OCI-M2 (cell line): ENCODE measurements at regions not wholly inside any gene's neighbourhood (a gene's known extent, or its start where the extent isn't known, plus 50 kb on each side); places are given as distances from the start of the nearest gene placed in this dataset.
"Not testable (repeated sequence)": the region's sequence is repeated elsewhere in the genome, so short reads cannot be mapped to it uniquely, and the experiment has no call there.

ENCODE experiments used
- DNase-seq: peaks from one replicate; lab custom pipeline; 2025; ENCODE audit not compliant: unreplicated experiment; lab: John Stamatoyannopoulos, UW

DNA sequence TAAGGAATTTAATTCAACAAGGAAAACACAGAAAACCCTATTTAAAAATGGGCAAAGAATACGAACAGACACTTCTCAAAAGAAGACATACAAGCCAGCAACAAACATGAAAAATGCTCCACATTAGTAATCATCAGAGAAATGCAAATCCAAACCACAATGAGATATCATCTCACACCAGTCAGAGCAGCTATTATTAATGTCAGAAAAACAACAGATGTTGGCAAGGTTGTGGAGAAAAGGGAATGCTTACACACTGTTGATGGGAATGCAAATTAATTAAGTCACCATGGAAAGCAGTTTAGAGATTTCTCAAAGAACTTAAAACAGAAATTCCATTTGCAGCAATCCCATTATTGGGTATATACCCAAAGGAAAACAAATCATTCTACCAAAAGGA, 55.2 kb downstream of the GCC1 start:
- no peak for DNase-seq

GRCh38 chr7:127527561-127527960, 57.8 kb downstream of the GCC1 start:
- no peak for DNase-seq

DNA sequence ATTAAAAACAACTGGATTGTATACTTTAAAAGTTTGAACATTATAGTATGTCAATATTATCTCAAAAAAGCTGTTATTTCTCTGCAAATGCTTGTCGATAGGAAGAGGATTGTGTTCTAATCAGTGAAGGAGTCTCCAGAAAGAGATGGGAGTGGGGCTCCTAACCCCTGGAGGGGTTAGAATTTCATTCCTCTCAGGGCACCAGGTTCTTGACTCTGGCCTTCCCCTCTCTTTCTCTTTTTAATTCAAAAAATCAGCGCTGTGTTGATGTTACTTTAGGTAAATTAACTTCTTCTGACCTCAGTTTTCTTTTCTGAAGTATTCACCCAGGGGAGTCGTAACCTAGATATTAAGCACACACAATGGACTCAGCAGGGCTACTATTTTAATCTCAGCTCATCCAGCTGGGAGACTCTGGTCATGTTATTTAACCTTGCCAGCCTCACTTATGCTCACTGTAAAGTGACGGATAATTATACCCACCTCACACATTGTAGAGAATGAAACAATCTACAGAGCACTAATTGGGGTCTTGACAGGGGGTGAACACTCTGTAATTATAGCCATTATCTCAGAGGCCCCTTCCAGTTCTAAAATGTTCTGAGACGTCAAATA, 59.4 kb downstream of the GCC1 start:
- DNase-seq, result no peak

DNA sequence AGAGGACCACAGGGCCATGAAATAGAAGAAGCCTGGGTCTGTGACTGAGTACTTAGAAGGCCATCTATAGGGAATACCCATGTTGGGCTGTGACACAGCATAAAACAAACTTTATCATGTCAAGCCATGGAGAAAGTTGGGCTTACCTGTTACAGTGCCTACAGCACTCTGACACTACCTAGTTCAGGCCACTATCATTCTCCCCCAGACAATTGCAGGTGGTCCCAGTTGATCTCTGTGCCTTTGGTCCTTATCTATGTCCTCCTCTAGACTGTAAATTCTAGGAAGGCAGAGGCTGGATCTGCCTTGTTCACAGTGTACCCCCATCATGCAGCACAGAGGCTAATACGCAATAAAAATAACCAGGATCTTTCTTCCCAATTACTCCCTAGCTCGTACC, 69.1 kb downstream of the GCC1 start:
- no peak for DNase-seq

GRCh38 chr7:127514499-127514898, 70.9 kb downstream of the GCC1 start:
- DNase-seq, result no peak

DNA sequence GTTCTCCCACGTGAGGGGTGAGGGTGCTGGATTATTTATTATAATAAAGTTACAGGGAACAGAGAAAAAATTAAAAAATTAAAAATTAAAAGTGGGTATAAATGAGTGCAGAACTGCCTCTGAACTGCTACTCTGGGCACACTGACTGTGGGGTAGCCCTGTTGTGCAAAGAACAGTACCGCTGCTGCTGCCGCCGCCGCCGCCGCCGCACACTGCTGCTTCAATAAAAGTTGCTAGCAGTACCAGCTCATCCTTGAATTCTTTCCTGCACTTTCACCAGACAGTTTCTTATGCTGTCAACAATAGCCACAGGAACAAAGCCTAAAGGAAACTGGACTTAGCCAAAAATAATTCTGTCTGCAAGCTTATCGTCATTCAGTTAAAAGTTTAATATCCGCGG, 72.1 kb downstream of the GCC1 start:
- DNase-seq, result no peak

DNA sequence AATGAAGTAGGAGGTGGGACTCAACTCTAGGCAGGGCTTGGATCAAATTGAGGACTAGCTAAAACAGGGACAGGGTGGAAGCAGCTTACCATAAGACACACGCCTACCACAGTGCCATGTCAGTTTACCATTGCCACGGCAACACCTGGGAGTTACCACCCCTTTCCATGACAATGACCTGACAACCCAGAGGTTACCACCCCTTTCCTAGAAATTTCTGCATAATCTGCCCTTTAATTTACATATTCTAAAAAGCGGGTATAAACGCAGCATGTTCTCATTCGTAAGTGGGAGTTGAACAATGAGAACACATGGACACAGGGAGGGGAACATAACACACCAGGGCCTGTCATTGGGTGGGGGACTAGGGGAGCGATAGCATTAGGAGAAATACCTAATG, 72.7 kb downstream of the GCC1 start:
- DNase-seq, result no peak

DNA sequence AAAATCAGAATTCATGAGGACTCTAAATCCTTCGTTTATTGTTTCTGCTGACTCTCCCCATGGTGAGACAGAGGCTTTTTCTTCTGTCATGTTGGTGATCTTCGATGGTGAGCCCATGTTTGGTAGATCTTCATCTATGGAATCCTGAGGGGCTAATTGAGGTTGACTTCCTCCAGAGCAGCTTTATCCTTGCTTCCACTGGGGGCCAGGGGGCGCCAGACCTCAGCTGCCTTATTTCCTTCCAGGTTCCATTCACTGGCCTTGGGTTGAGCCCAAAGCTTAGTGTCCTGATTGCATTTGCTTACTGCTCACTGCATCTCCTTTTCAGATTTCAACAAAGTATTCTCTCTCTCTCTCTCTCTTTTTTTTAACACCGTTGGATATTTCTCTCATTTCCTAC, 80.7 kb downstream of the GCC1 start:
- DNase-seq, result no peak

GRCh38 chr7:127501817-127502216, 83.6 kb downstream of the GCC1 start:
- DNase-seq, result no peak

DNA sequence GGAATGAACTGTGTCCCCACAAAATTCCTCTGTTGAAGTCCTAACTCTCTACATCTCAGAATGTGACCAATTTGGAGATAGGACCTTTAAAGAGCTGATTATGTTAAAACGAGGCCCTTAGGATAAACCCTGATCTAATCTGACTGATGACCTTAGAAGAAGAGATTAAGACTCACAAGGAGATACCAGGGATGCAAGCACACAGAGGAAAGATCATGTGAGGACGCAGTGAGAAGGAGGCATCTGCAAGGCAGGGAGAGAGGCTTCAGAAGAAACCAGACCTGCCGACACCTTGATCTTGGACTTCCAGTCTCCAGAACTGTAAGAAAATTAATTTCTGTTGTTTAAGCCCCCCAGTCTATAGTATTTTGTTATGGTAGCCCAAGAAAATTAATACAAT, 94.9 kb upstream of the ZNF800 start:
- DNase-seq, result no peak

GRCh38 chr7:127486654-127487053, 94.1 kb upstream of the ZNF800 start:
- no peak for DNase-seq

- no peak for DNase-seq
Observed at GRCh38 chr7:127485482-127485881, 93.0 kb upstream of the ZNF800 start.

- DNase-seq, result no peak
Observed at GRCh38 chr7:127484954-127485353, 92.4 kb upstream of the ZNF800 start.

GRCh38 chr7:127478461-127478860, 86.0 kb upstream of the ZNF800 start:
- DNase-seq, result no peak

DNA sequence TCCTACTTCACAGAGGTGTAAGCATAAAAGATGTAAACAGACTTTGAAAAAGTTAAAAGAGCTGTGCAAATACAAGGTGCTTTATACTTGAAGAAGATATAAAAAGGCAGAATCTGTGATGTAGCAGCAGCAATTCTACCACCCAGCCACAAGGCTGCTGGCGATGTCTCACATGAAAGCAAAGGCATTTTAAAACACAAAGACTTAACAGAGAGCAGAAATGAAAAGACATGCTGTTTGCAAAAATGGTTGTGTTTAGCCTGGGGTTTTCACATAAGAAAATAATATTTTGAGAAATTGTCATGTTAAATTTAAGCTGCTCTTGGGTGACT, 85.5 kb upstream of the ZNF800 start:
- no peak for DNase-seq

DNA sequence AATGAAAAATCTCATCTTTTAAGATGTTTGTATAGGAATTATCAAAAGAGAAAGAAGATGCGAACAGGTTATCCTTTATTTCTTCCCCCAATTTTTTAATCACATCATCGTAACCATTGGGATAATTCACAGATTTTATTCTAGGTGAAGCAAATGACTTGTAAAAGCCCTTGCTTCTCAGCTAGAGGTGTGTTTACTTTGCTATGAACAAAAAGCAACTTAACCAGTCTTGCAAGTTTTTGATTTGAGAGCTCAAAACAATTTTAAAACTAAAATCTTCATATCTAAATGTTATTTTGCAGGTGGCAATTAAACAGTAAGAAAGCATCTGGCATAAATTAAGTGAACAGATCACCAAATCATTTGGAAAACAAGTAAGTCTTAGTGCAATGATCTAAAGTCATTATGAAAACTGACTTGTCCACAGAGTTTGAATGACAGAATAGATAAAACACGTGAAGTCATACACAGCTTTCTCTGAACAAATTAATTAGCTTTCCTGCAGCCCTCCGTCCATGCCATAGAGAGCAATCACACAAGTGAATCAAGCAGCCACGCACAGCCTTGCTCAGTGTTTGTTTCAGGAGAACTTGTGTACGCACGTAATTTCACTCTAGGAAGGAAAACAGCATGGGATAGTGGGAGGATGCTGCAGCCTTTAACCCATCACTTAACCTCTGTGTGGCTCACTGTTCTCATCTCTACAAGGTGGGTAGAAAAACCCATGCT, 85.0 kb upstream of the ZNF800 start:
- DNase-seq, result no peak

DNA sequence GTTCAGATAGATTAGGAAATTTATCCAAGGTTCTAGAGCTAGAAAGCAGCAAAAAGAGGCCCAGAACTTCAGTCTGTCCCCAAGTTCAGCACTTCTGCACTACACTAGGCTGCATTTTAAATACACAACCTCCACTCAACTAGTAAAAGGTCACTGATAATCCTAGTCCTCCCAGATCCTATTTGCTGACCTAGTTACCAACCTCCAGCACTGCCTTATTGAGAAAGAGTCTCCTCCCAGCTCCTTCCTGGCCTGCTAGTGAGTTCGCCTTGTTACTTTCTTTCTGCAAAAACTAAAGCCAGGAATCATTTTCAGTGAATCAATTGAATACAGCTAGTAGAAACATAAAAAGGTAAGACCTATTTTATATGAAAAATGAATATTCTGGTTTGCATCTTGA, 84.1 kb upstream of the ZNF800 start:
- no peak for DNase-seq

DNA sequence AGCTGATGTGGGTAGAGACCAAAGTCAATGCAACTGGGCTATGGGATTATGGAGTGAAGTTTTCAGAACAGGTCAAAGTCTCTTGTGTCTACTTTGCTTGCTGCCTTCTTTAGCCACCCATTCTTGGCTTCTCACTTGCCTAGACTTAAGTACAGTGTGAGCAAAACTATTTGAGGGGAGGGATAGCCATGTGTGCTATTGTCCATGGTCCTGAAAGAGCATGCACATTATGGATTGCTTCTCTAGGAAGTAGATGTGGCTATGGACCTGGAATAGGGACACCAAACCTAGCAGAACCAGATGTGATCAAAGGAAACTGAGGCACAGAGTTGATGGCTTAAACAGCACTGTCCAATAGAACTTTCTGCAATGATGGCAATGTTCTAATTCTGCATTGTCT, 81.9 kb upstream of the ZNF800 start:
- no peak for DNase-seq

- DNase-seq, result no peak
Observed at GRCh38 chr7:127473409-127473808, 80.9 kb upstream of the ZNF800 start.

DNA sequence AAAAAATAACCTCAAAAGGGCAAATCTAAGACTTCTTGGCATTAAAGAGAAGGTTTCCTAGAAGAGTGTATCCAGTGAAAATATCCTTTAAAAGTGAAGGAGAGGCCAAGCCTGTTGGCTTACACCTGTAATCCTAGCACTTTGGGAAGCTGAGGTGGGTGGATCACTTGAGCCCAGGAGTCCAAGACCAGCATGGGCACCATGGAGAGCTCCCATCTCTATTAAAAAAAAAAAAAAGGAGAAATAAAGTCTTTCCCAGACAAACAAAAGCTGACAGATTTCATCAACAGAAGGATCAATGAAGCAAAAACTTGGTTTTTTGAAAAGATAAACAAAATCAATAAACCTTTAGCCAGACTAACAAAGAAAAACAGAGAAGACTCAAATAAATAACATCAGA, 67.6 kb upstream of the ZNF800 start:
- DNase-seq, result no peak

DNA sequence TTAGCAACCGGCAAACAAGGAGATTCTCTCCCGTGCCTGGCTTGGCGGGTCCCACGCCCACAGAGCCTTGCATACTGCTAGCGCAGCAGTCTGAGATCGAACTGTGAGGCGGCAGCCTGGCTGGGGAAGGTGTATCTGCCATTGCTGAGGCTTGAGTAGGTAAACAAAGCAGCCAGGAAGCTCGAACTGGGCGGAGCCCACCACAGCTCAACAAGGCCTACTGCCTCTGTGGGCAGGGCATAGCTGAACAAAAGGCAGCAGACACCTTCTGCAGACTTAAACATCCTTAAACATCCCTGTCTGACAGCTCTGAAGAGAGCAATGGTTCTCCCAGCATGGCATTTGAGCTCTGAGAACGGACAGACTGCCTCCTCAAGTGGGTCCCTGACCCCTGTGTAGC, 58.8 kb upstream of the ZNF800 start:
- DNase-seq, result not testable (repeated sequence)

DNA sequence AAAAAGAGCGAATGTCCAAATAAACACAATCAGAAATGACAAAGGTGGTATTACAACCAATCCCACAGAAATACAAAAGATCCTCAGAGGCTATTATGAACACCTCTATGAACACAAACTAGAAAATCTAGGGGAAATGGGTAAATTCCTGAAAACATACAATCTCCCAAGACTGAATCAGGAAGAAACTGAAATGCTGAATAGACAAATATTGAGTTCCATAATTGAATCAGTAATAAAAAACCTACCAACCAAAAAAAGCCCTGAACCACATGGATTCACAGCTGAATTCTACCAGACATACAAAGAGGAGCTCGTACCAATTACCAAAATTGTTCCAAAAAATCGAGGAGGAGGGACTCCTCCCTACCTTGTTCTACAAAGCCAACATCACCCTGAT, 56.1 kb upstream of the ZNF800 start:
- DNase-seq, result no peak

- DNase-seq, result peak; percentile 13
Observed at GRCh38 chr7:127447326-127447945, 54.9 kb upstream of the ZNF800 start.
